COLO668 (cell line): ENCODE measurements at regions not wholly inside any gene's neighbourhood (a gene's known extent, or its start where the extent isn't known, plus 50 kb on each side); places are given as distances from the start of the nearest gene placed in this dataset.

Experiments
- DNase-seq: peaks from one replicate; lab custom pipeline; 2025; ENCODE audit not compliant: unreplicated experiment; lab: John Stamatoyannopoulos, UW

DNA sequence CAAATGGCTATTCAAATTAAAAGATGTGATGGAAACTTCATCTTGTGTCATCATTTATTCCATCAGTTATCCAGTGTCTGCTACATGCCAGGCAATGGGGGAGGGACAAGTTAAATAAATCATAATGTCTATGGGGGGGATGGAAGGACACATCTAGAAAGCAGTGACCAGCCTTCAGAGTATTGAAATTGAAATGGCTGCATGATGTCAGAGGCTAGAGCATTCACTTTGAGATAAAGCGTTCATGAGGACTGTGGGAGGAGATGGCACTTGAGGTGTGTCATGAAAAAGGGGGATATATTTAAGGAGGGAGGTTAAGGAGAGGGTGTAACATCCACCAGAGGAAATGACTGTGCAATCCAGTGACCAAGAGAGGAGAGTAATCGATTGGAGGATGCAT is 50.6 kb downstream of the SLIT2 start:
- DNase-seq: no peak

DNA sequence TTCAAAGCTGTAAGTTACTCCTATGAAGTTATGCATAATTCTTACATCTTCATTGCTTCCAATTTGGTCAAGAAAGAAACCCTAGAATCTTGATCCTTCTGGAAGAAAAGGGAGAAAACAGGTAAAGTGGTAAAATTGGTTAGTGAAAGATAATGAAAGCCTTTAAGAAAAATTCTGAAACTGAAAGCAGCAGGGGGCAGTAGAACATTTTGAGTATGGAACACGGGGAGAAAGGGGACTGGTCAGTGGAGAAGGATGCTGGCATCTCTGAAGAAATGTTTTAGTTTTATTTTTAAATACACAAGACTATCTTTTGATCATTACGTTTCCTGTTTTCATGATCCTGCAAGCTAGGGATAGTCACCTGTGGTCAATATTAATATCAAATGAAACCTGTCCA is 54.3 kb downstream of the SLIT2 start:
- DNase-seq: no peak

DNA sequence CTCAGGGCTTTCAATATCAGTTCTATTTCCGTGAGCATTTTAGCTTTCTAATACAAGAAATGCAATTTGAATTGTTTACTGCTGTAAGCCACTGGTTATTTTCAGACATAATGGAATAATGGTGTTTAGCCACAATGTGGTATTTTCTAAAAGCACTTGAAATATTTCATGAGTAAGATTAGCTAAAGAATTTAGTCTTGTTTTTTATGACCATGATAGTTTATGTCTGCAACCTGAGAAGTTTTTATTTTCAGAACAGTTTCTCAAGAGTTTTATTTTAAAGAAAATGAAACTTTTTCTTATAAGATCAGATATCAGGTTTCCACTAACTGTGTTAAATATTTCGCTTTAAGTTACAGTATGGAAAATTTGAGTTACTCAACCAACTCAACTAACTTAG is 60.2 kb downstream of the SLIT2 start:
- no peak for DNase-seq

DNA sequence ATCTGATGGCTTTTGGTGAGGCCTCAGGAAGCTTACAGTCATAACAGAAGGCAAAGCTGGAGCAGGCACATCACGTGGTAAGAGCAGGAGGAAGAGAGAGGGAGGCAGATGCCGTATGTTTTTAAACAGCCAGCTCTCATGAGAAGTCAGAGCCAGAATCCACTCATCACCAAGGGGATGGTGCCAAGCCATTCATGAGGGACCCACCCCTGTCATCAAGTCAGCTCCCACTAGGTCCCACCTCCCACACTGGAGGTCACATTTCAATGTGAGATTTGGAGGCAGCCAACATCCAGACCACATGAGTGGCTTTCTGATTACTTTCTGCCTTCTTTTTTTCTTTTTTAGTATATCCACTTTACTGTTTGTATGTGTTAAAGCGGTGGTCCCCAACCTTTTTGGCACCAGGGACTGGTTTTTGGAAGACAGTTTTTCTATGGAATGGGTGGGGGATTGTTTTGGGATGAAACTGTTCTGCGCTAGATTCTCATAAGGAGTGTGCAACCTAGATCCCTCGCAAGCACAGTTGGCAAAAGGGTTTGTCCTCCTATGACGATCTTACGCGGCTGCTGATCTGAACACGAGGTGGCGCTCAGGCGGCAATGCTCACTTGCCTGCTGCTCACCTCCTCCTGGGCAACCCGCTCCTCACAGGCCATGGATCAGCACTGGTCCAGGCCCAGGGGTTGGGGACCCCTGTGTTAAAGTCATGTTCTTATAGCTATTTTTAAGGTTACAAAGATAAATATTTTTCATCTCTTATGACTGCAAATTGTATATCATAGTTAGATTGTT is 61.7 kb downstream of the SLIT2 start:
- DNase-seq: no peak

DNA sequence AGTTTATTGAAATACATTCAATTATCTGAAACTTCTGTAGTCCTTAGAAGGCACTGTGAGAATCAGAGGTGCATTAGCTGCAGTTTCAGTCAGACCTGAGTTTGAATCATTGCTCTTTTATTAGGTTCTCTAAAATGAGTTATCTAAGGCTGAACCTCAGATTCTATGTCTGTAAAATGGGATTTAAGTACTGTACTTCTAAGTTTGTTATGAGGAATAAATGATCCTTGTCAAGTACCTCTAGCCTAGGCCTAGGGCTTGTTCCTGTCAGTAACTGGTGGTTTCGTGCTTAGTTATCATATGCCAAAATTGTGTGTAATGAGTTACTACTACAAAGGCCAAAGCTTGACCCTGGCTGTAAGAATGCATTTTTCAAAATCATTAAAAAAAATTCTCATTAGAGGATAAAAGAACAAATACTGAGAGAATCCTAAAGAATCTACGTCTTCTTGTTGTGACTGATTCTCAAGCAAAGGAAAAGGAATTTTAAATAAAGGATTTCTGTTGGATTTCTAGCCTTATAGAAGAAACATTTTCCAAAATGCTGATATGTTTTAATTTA is 65.8 kb downstream of the SLIT2 start:
- no peak for DNase-seq

DNA sequence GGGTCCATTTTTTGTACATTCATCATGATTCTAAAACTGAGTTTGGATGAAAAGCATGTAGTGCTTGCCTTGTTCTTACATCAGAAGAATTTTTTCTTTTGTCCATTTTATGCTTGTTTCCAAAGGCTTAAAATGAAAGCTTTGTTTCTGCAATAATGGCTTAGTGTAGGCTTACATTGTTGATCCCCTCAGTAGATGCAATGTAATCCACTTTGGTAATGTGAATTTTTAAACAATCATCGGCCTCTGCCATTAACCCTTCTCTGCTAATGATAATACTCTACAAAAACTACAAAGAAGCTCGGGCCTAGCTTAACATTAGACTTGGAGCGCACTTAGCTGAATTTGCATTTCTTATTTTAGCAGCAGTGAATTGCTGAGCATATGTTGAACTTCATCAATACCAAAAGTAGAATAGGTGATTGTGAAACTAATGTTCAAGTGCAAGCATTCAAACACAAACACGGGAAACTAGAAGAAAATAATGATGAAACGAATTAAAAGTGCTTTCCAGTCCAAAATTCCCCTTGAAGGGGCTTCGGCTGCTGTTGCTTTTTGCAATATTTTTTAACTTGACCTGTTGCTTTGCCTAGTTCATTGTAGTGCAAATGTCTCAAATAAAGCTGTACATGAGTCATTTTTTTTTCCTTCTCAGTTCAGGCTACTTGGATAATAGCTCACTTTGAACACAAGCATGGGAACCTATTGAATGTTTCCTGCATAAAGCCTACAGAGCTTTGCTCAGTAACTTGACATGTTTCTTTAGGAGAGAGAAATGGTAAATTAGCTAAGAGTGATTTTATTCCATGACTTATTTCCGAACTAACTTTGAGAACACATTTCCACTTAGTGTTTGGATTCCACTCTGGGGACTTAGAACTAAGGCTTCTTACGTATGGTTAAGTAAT is 66.5 kb downstream of the SLIT2 start:
- DNase-seq: no peak

DNA sequence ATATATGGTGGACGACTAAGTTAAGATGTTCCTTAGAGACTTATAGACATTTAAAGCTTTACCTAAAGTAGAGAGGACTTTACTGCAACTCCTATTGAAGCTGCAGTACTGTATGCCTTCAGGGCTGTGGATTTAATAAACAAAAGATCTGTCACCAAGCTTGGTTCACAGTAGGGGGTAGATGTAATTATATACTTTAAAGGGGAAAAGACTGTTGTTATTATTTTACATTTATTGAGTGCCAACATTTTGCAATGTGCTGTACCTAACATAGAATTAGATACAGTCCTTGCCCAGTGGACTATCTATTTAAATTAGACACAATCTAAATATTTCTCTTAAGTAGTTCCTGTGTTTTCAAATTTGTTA is 67.2 kb downstream of the SLIT2 start:
- DNase-seq: no peak

DNA sequence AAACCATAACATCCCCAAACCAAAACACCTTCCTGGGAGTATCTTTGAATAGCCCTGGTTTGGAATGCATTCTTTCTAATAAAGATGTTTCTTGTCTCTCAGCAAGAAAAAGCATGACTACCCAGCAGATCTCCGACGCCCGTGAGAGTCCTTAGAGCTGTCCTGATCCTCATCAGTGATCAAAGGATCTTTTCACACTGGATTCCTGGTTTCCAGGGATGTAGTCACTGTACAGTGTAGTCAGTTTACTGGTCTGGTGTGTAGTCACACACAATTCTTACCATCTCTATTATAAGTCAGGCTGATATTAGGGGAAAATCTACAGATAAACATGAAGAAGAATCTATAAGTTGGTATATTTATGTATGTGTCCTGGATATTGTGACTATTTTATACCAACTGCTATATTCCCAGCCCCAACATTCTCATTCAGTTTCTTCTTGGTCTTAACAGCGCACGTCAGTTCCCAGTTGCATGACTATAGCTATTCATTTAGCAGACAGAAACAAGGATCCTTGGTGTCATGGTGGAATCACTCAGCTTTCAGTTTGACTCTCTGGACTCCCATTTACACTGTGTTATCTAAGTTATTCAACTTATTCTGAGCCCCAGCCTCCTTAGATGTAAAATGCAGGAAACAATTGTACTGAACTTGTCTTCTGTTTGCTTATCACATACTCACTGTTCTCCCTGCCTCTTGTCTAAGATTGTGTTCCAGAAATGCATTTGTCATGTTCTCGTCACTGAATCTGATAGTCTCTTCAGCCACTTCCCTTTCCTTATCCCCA is 68.3 kb downstream of the SLIT2 start:
- no peak for DNase-seq

DNA sequence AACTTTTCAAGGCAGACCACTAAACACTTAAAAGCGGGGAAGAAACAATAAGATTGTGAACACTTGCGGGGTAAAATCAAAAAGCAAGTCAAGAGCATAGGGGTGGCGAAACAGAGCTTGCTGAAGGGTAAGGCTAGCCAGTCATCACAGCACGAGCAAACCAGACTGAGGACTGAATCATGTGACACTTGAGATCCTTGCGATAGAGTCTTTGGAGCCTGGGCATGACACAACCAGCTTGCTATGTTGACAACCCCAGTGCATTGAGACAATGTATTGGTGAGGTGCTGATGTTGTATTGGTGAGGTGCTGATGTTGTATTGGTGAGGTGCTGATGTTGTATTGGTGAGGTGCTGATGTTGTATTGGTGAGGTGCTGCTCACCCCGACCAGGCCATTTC is 72.3 kb downstream of the SLIT2 start:
- no peak for DNase-seq

DNA sequence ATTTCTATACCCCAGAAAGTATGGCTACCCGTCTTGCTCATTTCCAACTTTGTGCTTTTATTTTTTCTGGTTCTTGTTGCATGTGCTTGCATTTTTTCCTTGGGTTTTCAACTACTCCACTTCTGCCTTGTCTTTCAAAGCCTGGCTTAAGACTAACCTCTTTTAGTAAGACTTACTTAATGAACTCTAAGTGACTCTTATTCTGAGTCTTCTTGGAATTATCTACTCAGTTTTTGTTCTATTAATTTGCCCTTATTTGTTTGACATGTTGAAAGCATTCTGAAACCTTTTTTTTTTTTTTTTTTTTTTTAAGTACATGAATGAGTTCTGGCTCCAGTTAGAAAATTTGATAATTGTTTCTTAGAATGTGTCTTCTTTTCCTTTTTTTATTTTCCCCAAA is 74.8 kb downstream of the SLIT2 start:
- DNase-seq: no peak

DNA sequence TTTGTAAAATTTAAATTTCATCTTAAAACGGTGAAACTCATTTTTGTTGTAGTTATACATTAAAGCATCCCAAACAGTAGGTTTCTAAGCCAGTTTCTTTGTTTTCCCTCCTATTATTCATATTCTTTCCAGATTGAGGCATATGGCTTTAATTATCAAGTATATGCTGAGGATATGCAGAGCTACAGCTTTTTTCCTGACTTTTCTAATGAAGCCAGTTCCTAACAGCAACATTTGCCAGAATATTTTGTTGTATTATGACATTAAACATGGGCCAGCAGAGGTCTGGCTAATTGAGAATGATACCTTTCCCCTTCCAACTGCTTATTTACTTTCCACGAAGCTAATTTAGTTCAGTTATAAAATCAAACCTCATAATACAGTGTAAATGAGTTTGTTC is 75.3 kb downstream of the SLIT2 start:
- no peak for DNase-seq

DNA sequence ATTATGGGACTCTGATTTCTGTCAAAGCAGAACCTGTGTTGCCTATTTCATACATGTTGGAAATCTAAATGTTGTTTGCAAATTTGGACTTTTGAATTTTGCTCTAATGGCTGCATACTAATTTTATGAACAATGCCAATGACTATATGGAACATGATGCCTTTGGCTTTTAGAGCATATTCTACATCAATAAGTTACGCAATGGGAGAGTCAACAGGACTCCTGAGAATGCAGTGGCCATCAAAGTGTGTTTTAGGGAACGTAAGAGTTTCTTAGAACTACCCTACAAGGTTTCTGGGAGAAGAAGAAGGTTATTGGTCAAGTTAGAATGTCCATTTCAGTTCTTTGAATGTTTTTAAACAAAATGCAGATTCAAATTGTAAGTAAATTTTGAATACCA is 76.1 kb downstream of the SLIT2 start:
- DNase-seq: no peak

DNA sequence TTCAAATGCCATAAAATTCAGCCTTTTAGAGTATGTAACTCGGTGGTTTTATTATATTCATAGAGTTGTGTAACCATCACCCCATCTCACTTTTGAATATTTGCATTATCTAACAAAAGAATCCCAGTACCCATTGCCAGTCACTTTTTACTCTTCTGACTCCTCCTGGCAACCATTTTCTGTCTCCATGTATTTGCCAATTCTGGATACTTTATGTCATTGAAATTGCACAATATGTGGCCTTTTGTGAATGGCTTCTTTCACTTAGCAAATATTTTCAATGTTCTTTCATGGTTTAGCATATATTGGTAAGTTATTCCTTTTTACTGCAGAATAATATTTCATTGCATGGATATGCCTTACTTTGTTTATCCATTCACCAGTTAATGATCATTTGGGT is 79.9 kb downstream of the SLIT2 start:
- no peak for DNase-seq

DNA sequence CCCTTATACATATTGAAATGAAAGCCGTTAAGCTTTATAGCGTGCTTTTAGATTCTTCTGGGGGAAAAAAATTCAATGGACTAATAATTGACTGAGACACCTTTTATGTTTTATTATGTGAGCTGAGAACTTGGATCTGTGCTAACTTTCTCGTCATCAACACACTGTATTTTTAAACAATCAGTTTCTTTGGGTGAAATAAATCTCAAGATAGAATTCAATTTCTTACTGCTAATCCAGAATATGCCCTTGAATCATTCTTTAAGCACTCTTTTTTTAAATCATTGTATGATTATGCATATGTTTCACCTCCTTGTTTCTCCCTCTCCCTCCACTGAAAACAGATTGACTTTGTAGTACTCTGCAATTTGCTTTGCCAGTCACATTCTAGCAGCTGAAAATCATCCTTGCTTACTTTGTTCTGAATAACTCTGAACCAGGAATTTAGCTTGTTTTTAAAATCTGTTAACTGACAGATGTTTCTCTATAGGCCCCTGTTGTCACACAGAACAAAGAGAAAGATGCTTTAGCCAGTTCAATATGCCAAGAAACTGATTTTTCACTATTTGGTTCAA is 81.5 kb downstream of the SLIT2 start:
- DNase-seq: no peak

DNA sequence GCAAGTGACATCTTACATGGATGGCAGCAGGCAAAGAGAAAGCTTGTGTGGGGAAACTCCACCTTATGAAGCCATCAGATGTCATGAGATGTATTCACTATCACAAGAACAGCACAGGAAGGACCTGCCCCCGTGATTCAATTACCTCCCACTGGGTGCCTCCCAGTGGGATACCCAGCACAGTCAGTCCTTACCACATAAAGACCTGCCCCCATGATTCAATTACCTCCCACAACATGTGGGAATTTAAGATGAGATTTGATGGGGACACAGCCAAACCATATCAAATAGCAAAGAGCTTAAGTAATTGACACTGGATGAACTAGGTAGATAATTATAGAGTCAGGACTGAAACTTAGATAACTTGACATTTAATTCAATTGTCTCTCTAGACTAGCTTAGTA is 85.6 kb downstream of the SLIT2 start:
- no peak for DNase-seq

DNA sequence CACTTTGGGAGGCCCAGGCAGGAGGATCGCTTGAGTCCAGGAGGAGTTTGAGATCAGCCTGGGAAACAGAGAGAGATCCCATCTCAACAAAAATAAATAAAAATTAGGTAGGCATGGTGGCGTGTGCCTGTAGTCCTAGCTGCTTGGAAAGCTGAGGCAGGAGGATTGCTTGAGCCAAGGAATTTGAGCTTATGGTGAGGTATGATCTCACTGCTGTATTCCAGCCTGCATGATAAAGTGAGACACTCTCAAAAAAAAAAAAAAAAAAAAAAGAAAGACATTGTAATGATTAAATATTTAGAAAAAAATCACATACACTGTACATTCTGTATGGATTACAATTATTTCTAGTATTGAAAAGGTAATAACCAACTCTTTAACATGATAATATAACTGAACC is 87.1 kb downstream of the SLIT2 start:
- no peak for DNase-seq

DNA sequence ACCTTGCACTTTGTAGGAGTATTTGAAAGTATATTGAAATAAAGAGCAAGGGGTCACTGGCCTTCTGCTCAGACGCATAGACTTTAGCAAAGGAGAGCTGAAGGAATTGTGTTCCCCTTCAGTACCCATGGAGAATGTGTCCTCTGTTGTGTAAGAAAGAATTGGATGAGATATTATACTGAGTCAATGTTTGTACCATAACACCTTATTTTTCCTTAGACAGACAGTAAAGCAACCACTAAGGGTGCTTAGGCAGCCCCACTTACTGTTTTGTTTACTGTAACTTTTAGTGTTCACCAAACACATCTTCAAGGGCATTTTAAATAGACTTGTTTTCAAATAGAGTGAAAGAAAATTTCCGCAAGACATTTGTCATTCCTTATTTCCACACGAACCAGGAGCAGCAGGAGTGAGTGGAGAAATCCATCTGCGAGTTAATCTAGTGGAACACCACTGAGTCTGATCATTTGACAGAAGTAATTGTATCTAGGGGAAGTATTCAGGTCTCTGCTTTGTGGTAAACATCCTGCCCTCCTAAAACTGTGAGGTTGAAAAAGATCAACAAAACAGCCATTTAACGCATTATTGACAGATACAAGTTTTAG is 89.5 kb downstream of the SLIT2 start:
- no peak for DNase-seq

DNA sequence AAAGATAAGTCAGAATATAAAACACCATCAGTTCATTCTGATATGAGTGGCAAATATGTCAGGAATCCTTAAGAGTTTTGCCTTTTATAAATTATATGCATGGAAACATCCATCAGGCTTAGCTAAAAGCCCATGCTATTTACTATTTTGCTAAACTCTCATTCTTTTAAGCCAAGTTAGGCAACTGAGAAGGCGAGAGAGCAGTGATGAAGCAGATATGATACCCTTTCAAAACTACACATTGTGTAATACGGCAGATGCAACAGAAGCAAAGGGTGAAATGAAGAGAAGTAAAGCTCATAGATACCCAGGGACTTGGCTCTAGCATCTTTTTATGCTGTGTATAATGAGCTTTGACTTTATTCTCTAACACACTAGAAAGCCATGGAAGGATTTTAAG is 95.8 kb downstream of the SLIT2 start:
- no peak for DNase-seq

DNA sequence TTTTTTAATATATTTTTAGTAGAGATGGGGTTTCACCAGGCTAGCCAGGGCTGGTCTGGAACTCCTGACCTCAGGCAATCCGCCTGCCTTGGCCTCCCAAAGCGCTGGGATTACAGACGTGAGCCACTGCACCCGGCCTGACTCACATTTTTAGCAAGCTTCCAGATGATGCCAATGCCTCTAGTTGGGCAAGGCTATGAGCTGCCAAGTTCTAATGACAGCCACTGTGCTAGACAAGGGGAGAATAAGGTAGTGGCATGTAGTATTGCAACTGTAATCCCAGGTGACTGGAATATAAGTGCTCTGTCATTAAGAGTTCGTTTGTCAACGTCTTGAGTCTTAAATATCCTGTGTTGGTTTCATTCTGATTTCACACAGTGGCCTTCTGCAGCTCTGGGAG is 96.7 kb downstream of the SLIT2 start:
- DNase-seq: no peak

DNA sequence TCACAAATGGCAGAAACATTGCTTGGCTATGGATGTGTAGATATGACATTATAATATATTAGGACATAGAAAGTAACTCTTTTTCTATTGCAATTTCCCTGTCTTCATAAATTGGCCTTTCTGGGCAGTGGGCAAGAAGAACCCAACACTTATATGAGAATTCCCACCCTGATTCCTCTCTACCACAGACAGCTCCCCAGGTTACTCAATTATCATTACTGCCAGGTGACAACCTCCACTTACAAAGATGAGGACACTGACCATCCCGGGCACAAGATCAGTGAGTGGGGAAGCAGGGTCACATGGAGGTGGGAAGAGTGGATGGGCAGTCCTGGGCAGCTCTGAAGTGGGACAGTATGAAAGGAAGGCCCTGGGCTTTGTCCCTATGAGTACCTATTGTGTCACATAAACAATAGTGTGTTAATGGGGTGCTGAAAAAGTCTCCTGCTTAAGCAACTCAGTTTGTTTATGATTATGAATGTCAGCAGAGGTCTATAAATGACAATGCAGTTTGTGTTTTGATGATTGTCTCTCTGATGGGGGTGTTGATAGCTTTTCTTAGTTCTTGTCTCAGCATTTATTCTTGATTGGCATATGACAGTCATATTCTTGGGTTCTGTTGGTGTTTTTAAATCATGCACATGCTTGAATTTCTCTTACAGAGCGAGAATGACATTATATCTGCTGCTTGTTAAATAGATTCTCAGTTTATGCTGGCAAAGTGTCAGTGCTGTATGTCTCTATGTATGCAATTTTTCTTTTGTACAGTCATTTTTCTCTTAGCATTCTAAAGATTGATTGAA is 99.9 kb downstream of the SLIT2 start:
- DNase-seq: no peak
